ENCODE measurements at regions not wholly inside any gene's neighbourhood (a gene's known extent, or its start where the extent isn't known, plus 50 kb on each side); places are given as distances from the start of the nearest gene placed in this dataset.

DNA sequence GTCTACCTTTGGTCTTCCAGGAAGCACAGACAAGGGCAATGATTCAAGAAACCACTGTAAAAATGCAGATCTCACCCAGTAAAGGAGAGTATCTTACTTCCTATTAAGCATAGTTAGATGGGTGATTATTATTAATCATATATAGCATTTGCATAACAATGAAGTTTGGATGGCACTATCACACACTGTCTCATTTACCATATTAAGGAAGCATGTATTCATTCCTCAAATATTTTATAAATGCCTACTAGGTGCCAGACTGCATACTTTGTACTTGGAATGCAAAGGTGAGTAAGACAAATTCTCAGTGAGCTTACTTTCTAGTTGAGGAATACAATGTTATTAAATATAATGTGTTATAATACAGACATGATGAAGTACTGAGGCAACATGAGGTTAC, 53.9 kb upstream of the SKAP2 start:
- TF ChIP-seq, protein P1, sequence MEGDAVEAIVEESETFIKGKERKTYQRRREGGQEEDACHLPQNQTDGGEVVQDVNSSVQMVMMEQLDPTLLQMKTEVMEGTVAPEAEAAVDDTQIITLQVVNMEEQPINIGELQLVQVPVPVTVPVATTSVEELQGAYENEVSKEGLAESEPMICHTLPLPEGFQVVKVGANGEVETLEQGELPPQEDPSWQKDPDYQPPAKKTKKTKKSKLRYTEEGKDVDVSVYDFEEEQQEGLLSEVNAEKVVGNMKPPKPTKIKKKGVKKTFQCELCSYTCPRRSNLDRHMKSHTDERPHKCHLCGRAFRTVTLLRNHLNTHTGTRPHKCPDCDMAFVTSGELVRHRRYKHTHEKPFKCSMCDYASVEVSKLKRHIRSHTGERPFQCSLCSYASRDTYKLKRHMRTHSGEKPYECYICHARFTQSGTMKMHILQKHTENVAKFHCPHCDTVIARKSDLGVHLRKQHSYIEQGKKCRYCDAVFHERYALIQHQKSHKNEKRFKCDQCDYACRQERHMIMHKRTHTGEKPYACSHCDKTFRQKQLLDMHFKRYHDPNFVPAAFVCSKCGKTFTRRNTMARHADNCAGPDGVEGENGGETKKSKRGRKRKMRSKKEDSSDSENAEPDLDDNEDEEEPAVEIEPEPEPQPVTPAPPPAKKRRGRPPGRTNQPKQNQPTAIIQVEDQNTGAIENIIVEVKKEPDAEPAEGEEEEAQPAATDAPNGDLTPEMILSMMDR (IDR thresholded peaks at IDR 0.05), result no peak
- no peak for TF ChIP-seq EZH2 (IDR thresholded peaks at IDR 0.05; ENCODE audit: borderline replicate concordance, insufficient read depth, low read depth, low read length, poor library complexity, severe bottlenecking)
